ENCODE measurements at regions not wholly inside any gene's neighbourhood (a gene's known extent, or its start where the extent isn't known, plus 50 kb on each side); places are given as distances from the start of the nearest gene placed in this dataset.
"Not testable (repeated sequence)": the region's sequence is repeated elsewhere in the genome, so short reads cannot be mapped to it uniquely, and the experiment has no call there.

GRCh38 chr1:191511480-191511879, 646.8 kb upstream of the RGS18 start:
- not testable (repeated sequence) for TF ChIP-seq CTCF (conservative IDR thresholded peaks at IDR 0.05; ENCODE audit: low read length); EZH2phosphoT487 (IDR thresholded peaks at IDR 0.05; ENCODE audit: borderline replicate concordance, low read depth, low read length)

All from OCI-LY7 (cell line).